ENCODE measurements at regions not wholly inside any gene's neighbourhood (a gene's known extent, or its start where the extent isn't known, plus 50 kb on each side); places are given as distances from the start of the nearest gene placed in this dataset.
"Not testable (repeated sequence)": the region's sequence is repeated elsewhere in the genome, so short reads cannot be mapped to it uniquely, and the experiment has no call there.

- TF ChIP-seq, protein P1, sequence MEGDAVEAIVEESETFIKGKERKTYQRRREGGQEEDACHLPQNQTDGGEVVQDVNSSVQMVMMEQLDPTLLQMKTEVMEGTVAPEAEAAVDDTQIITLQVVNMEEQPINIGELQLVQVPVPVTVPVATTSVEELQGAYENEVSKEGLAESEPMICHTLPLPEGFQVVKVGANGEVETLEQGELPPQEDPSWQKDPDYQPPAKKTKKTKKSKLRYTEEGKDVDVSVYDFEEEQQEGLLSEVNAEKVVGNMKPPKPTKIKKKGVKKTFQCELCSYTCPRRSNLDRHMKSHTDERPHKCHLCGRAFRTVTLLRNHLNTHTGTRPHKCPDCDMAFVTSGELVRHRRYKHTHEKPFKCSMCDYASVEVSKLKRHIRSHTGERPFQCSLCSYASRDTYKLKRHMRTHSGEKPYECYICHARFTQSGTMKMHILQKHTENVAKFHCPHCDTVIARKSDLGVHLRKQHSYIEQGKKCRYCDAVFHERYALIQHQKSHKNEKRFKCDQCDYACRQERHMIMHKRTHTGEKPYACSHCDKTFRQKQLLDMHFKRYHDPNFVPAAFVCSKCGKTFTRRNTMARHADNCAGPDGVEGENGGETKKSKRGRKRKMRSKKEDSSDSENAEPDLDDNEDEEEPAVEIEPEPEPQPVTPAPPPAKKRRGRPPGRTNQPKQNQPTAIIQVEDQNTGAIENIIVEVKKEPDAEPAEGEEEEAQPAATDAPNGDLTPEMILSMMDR (conservative IDR thresholded peaks at IDR 0.05; ENCODE audit: low read length): not testable (repeated sequence)
- TF ChIP-seq EZH2phosphoT487 (IDR thresholded peaks at IDR 0.05; ENCODE audit: borderline replicate concordance, low read depth, low read length): not testable (repeated sequence)
Observed at GRCh38 chr12:88828537-88828936, 248.3 kb upstream of the KITLG start.
